HG03159 (cell line): ENCODE measurements at regions not wholly inside any gene's neighbourhood (a gene's known extent, or its start where the extent isn't known, plus 50 kb on each side); places are given as distances from the start of the nearest gene placed in this dataset.

Experiments used
- ATAC-seq: cut with Tn5 transposase; IDR thresholded peaks from one replicate; pipeline ENCODE4 v1.9.1; 2021; ENCODE audit warnings: mild to moderate bottlenecking, moderate library complexity; ENCODE audit not compliant: unreplicated experiment

- no peak for ATAC-seq
Observed at GRCh38 chr5:106749826-106750225, 920.9 kb downstream of the EFNA5 start.

DNA sequence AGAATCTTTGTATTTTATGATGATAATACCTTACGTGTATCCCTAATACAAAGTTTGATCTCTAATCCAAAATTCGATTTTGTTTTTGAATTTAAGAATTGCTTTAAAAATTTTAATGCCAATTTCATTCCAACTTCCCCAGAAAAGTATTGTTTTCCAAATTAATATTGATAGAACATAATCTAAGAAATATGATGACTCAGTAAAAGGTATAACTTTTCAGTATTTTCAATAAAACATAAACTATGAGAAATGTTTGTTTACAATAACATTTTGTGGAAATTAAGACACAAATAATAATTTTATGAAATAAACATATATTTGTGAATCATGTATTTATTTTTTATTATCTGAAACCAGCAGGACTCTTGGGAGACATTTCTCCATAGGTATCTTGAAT, 931.6 kb downstream of the EFNA5 start:
- no peak for ATAC-seq

- ATAC-seq: no peak
Observed at GRCh38 chr5:106737111-106737510, 933.6 kb downstream of the EFNA5 start.

- no peak for ATAC-seq
Observed at GRCh38 chr5:106732624-106733023, 938.1 kb downstream of the EFNA5 start.

DNA sequence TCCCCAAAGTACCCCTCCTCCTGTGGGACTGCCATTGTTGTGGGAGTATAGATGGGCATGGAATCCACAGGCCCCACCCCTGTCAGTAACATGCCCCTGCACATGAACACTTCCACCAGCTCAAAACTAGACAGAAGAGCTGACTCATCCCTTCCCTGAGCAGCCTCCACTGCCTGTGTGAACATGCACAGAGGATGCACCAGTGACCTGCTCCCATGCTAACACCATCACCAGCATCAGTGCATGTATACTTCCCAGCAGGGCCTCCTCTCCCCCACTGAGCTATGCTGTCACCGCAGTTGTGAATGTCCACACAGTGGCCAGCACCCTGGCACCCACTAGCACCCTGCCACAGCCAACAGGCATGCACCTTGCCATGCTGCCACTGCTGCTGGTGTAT, 939.8 kb downstream of the EFNA5 start:
- ATAC-seq: no peak

DNA sequence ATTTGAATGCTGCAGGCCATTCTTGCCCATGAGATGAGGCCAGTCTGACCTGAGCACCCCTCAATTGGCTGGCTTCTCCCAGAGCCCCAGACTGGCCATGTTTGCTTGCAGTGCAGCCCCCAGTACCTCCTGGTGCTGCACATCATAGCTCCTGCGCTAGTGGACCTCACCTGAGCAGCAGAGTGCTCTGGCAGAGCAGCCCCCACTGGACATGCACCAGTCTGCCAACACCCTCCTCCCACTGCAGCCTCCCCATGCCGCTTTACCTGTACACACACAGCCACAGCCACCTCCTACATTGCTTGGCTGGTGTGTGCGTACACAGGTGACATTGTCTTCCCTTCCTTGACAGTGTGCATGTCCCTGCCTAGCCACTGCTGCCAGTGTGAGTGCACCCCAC, 940.2 kb downstream of the EFNA5 start:
- ATAC-seq: no peak

DNA sequence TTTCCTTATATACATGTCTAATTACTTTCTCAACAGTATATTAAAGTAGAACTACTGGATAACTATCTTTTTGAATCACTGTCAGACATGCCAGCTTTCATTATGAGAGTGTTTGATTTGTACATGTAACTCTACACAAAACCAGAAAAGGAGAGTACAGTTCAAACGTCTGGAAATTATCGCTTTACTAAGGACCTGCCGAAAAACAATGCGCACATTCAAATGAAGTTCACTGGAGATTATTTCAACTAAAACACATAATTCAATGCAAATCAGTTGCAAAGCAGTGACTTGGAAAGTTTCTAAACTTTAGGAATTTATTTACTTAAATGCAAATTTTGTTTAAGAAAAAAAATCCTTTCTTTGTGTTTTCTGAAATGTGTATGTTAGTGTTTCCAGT, 942.5 kb downstream of the EFNA5 start:
- ATAC-seq: no peak

- ATAC-seq: no peak
Observed at GRCh38 chr5:106727071-106727470, 943.7 kb downstream of the EFNA5 start.

- ATAC-seq: no peak
Observed at GRCh38 chr5:106720367-106720766, 950.4 kb downstream of the EFNA5 start.

GRCh38 chr5:106699796-106700195, 970.9 kb downstream of the EFNA5 start:
- no peak for ATAC-seq

DNA sequence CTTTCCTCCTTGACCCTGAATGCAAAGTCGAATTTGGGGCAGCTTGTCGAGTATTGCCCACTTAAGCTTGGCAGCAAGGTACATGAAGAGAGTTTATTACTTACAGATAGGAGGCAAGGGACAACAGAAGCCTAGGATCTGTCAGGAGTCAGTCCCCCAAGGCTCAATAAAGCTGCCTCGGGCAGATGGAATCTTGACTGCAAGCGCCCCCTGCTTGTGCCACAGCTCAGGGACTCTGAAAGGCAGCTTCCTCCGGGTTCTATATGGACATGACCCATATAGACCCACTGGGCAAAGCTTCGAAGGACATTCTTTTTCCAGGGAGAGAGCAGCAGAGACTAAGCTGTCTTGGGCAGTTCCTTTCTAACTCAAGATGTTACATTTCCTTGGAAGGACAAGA, 971.5 kb downstream of the EFNA5 start:
- no peak for ATAC-seq

GRCh38 chr5:106698169-106698568, 972.6 kb downstream of the EFNA5 start:
- ATAC-seq: no peak

GRCh38 chr5:106691701-106692100, 979.0 kb downstream of the EFNA5 start:
- ATAC-seq: no peak

DNA sequence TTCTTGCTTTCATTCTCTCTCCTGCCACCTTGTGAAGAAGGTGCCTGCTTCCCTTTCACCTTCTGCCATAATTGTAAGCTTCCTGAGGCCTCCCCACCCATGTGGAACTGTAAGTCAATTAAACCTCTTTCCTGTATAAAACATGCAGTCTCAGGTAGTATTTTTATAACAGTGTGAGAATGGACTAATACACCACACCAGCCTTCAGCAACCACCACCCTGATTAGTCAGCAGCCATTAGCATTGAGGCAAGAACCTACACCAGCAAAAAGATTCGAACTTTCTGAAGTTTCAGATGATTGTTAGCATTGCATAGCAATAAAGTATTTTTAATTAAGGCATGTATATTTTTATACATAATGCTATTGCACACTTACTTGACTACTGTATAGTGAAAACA, 980.2 kb downstream of the EFNA5 start:
- ATAC-seq: no peak

DNA sequence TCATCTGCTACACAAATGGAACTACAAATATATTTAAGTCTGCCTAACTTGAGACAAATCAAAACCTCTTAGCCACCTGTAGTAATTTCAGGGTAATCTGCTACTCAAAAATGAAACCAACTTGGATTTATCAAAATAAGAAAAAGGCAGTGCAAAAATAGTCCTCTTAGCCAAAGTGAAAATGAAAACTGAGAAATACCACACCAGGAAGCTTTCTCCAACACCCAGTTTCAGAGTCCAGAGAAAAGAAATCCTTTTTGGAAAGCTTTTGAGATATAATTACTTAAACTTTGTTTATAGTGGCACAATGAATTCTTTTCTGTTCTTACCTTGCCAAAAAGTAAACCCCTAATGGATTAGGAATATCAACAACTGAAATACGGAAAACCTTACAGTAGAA, 990.4 kb downstream of the EFNA5 start:
- peak; percentile 82 for ATAC-seq

- no peak for ATAC-seq
Observed at GRCh38 chr5:106677057-106677456, 993.7 kb downstream of the EFNA5 start.

GRCh38 chr5:106675687-106676086, 995.0 kb downstream of the EFNA5 start:
- ATAC-seq: no peak

- ATAC-seq: no peak
Observed at GRCh38 chr5:106673941-106674340, 996.8 kb downstream of the EFNA5 start.

- ATAC-seq: no peak
Observed at GRCh38 chr5:106661866-106662265, 1008.9 kb downstream of the EFNA5 start.

GRCh38 chr5:106660681-106661080, 1010.1 kb downstream of the EFNA5 start:
- ATAC-seq: no peak

DNA sequence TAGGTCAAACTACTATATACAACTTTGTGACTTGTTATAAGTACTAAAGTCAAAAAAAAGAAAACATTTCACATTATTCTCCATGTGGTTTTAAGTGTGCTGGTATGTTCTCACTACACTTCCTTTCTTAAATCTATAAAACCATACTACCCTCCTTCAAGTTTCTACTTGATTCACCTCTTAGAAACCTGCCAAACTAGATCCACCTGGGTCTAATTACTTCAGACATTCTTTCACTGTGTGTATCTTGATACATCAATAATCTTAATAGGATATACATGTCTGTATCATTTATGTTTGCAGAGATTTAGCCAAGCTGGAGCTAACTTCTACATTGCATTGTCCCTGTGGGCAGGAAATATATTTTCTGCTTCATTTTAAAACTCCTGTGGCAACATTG, 1012.6 kb downstream of the EFNA5 start:
- ATAC-seq: no peak

DNA sequence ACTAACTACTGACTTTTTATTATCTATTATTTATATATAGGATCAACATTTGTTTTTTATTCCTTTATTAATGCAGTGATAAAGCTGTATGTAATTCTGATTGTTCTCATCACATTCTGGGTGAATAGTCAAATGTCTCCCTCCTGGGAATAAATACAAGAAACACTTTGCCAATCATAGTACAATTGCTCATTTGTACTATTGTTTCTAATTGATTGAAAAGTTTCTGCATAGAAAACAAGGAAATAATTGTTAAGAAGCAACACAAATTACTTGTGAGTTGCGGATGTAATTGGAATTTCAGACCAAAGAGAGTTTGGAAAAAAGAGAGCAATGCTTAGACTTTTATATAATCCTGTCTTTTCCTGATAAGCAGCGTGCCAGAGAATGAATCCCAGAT, 1013.9 kb downstream of the EFNA5 start:
- no peak for ATAC-seq

DNA sequence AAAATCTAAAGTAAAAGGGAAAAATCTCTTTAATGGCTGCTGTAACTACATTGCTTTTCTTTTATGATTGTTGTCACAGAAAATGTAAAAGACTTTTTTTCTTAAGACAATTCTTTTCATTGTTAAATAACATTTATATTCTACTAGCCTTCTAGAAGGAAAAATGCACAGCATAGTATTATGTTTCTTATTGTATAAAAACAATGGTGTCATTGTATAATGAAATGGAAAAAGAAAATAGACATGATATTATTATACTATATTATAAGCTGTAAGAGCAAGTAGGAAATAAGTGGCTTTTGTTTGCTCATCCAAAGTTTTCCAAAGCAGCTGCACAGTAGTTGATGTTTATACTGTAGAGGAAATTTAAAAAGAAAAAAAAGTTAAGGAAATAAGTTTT, 1021.7 kb downstream of the EFNA5 start:
- ATAC-seq: no peak

GRCh38 chr5:106648401-106648800, 1022.3 kb downstream of the EFNA5 start:
- no peak for ATAC-seq
